ENCODE measurements at regions not wholly inside any gene's neighbourhood (a gene's known extent, or its start where the extent isn't known, plus 50 kb on each side); places are given as distances from the start of the nearest gene placed in this dataset.
"Not testable (repeated sequence)": the region's sequence is repeated elsewhere in the genome, so short reads cannot be mapped to it uniquely, and the experiment has no call there.

GRCh38 chr9:106218854-106219253, 524.5 kb downstream of the TMEM38B start:
- no peak for TF ChIP-seq CTCF (IDR thresholded peaks at IDR 0.05; ENCODE audit: low read depth, low read length)
- in situ Hi-C loops (cut with HindIII; ENCODE audit: low sequenced_read_pairs) = no loop called here
- H3K4me3 ChIP-seq (ENCODE audit: low read depth, low read length) = no peak overlapping the region
- DNase-seq (ENCODE audit: low read depth, low spot score) = no peak

- no peak for DNase-seq (ENCODE audit: low read depth, low spot score)
- no peak for TF ChIP-seq CTCF (IDR thresholded peaks at IDR 0.05; ENCODE audit: low read depth, low read length)
- H3K4me3 ChIP-seq (ENCODE audit: low read depth, low read length) = no peak overlapping the region
- in situ Hi-C loops (cut with HindIII; ENCODE audit: low sequenced_read_pairs) = no loop called here
These were observed 526.1 kb downstream of the TMEM38B start for GRCh38 chr9:106220415-106220814.

DNA sequence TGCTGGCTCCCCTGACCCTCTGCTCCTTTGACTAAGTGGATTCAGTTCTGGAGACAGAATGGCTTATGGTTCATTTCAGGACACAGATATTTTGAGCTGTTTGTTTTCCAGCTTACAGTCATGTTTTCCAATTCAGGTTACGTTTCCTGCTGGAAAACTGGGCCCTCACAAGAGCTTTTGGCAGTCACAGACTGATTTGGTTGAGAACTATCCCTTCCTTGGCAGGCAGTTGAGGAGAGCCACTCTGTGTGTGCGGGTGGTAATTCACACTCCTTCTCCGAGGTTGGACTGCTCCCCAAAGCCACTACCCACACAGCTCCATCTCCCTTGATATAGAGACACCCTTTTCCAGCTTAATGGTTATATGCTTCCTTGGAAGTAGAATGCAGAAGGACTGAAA, 534.5 kb downstream of the TMEM38B start:
- in situ Hi-C loops (cut with HindIII; ENCODE audit: low sequenced_read_pairs) = no loop called here
- no peak for TF ChIP-seq CTCF (IDR thresholded peaks at IDR 0.05; ENCODE audit: low read depth, low read length)
- DNase-seq (ENCODE audit: low read depth, low spot score) = no peak

DNA sequence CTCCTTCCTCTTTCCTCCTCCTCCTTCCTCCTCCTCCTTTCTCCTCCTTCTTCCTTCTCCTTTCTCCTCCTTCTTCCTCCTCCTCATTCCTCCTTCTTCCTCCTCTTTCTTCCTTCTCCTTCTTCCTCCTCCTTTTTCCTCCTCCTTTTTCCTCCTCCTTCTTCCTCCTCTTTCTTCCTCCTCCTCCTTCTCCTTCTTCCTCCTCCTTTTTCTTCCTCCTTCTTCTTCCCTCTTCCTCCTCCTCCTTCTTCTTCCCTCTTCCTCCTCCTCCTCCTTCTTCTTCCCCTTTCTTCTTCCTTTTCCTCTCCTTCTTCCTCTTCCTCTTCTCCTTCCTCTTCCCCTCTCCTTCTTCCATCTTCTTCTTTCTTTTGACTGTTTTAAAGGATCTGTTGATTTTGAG, 538.8 kb downstream of the TMEM38B start:
- no peak for TF ChIP-seq CTCF (IDR thresholded peaks at IDR 0.05; ENCODE audit: low read depth, low read length)
- no peak overlapping the region for H3K4me3 ChIP-seq (ENCODE audit: low read depth, low read length)
- in situ Hi-C loops (cut with HindIII; ENCODE audit: low sequenced_read_pairs) = no loop called here
- DNase-seq (ENCODE audit: low read depth, low spot score) = no peak

More for the DNA sequence above, 534.5 kb downstream of the TMEM38B start:
- H3K4me3 ChIP-seq (ENCODE audit: low read depth, low read length) = no peak overlapping the region

- H3K4me3 ChIP-seq (ENCODE audit: low read depth, low read length); DNase-seq (ENCODE audit: low read depth, low spot score); in situ Hi-C loops (cut with HindIII; ENCODE audit: low sequenced_read_pairs): not testable (repeated sequence)
These were observed 566.6 kb downstream of the TMEM38B start for GRCh38 chr9:106260908-106261307.

- no peak for TF ChIP-seq CTCF (IDR thresholded peaks at IDR 0.05; ENCODE audit: low read depth, low read length)
- in situ Hi-C loops (cut with HindIII; ENCODE audit: low sequenced_read_pairs) = no loop called here
These were observed 583.6 kb downstream of the TMEM38B start for GRCh38 chr9:106277966-106278365.

GRCh38 chr9:106283769-106284168, 579.2 kb upstream of the ZNF462 start:
- no peak for TF ChIP-seq CTCF (IDR thresholded peaks at IDR 0.05; ENCODE audit: low read depth, low read length)
- DNase-seq (ENCODE audit: low read depth, low spot score) = peak; percentile 6
- H3K4me3 ChIP-seq (ENCODE audit: low read depth, low read length) = no peak overlapping the region
- in situ Hi-C loops (cut with HindIII; ENCODE audit: low sequenced_read_pairs) = no loop called here

More at GRCh38 chr9:106277966-106278365, 583.6 kb downstream of the TMEM38B start:
- DNase-seq (ENCODE audit: low read depth, low spot score) = peak; percentile 86
- H3K4me3 ChIP-seq (ENCODE audit: low read depth, low read length) = no peak overlapping the region

Data from astrocyte of the spinal cord (primary cell).